ENCODE measurements at regions not wholly inside any gene's neighbourhood (a gene's known extent, or its start where the extent isn't known, plus 50 kb on each side); places are given as distances from the start of the nearest gene placed in this dataset.
A peak's percentile ranks its signal among the peaks of the same experiment; 100 is the strongest.

DNA sequence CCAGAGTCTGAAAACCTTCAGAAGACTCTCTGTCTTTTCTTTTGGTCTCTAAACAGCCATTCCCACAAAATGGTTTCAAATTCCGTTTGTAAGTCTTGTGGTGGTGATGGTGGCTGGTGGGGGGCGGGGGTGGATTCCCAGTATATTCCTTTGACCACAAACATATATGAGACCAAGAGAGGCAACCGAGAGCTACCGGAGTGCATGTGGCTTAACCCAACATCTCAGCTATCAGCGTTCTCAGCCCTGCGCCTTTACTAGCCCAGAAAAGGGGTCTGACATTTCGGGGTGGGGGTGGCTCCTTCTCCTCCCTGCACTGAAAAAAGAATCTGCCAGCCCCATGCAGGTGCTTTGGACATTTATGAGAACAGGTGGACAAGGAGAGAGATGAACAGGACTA, 621.1 kb downstream of the ACTR3B start:
- 68 to 83% (median 76%) methylated on average over 7 of the region's 7 CpGs for WGBS, 5 donors

DNA sequence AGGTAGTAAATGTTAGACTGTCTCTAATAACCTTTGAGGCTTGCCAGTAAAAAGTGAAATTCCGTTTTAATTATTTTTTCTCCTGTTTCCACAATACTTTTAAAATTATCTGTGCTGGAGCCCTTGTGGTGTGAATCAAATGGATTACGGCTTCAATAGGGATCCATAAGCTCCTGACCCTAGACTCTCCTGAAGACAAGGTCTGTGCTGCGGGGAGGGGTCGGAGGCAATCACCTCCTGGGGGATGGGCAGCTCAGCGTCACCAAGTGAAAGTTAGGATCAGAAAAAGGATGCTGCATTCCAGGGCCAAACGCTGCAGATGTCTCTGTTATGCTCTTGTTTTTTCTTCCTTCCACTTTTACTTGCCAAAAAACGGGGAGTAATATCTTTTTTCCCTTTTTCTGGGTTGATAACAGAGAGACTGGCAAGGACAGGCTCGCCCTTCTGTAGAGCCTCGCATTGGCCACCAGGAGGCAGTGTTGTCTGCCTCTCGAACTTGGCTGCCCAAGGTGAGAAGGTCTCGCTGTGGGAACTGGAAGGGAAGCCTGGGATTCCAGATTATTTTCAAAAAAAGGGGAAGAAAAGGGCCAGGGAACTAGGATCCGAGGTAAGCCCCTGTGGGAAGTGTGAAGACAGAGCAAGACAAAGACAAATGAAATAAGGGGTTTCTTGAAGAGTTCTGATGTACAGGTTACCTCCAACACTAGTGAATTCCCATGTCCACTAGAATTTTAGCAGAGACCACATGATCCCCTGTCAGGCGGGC, 621.9 kb downstream of the ACTR3B start:
- DNase-seq: no peak
- intact Hi-C loops (cut with DNase I; ENCODE audit: low total_unique reads): no loop called here
- no peak overlapping the region for H3K4me3 ChIP-seq
- no peaks in the 10 kb centered on the region for H3K9me3 ChIP-seq
- no peak overlapping the region for H3K27ac ChIP-seq
- TF ChIP-seq POLR2A (IDR thresholded peaks at IDR 0.05): no peak
- TF ChIP-seq, protein P1, sequence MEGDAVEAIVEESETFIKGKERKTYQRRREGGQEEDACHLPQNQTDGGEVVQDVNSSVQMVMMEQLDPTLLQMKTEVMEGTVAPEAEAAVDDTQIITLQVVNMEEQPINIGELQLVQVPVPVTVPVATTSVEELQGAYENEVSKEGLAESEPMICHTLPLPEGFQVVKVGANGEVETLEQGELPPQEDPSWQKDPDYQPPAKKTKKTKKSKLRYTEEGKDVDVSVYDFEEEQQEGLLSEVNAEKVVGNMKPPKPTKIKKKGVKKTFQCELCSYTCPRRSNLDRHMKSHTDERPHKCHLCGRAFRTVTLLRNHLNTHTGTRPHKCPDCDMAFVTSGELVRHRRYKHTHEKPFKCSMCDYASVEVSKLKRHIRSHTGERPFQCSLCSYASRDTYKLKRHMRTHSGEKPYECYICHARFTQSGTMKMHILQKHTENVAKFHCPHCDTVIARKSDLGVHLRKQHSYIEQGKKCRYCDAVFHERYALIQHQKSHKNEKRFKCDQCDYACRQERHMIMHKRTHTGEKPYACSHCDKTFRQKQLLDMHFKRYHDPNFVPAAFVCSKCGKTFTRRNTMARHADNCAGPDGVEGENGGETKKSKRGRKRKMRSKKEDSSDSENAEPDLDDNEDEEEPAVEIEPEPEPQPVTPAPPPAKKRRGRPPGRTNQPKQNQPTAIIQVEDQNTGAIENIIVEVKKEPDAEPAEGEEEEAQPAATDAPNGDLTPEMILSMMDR (IDR thresholded peaks at IDR 0.05 in 8 of 11, conservative IDR thresholded peaks at IDR 0.05 in 3 of 11): peak; percentile 17 to 73 (median 51)
- WGBS, 5 donors: 15 to 21% (median 19%) methylated on average over 13 of the region's 13 CpGs
- no peaks in the 10 kb centered on the region for H3K36me3 ChIP-seq
- no peaks in the 10 kb centered on the region for H3K4me1 ChIP-seq
- peaks cover 0 to 6% (median 0%) of the 10 kb centered on the region in 7 donors for H3K27me3 ChIP-seq (replicated peaks in 1 of 7)

More for the DNA sequence above, 621.1 kb downstream of the ACTR3B start:
- Histone ChIP-seq H3K4me3 (no peak overlapping the region), H3K9me3 (no peaks in the 10 kb centered on the region), H3K27me3 (replicated peaks in 1 of 7) (peaks cover 0 to 6% (median 0%) of the 10 kb centered on the region in 7 donors), H3K4me1 (no peaks in the 10 kb centered on the region), H3K36me3 (no peaks in the 10 kb centered on the region), H3K27ac (no peak overlapping the region)
- no peak for TF ChIP-seq POLR2AphosphoS5 (IDR thresholded peaks at IDR 0.05)
- TF ChIP-seq, protein P1 (IDR thresholded peaks at IDR 0.05 in 8 of 11, conservative IDR thresholded peaks at IDR 0.05 in 3 of 11): no peak
- no peak for TF ChIP-seq POLR2A (IDR thresholded peaks at IDR 0.05)
- intact Hi-C loops (cut with DNase I; ENCODE audit: low total_unique reads): no loop called here
- no peak for DNase-seq

DNA sequence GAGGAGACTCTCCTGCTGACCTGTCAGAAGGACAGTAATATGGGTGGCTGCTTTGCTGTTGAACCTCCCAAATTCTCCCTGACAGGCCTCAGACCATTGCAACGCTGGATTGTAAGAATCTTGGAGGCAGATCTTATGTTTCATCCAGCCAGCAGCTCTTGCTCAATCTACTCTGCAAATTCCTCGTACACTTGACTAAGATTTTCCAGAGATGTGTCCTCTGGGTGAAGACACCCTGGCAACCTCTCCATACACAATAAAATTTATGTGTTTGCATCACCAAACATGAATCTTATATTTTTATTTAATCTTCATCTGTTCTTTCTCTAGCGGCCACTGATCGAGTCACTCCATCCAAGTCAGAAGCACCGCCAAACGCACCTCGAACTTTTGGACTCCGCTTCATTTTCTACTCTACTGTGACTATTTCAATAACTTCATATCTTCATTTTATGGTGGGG, 623.1 kb downstream of the ACTR3B start:
- intact Hi-C loops (cut with DNase I; ENCODE audit: low total_unique reads): no loop called here
- Histone ChIP-seq H3K4me1 (no peaks in the 10 kb centered on the region), H3K27ac (no peak overlapping the region), H3K36me3 (no peaks in the 10 kb centered on the region), H3K9me3 (peaks cover 0 to 4% (median 0%) of the 10 kb centered on the region in 8 donors), H3K27me3 (replicated peaks in 1 of 7) (peaks cover 0 to 6% (median 0%) of the 10 kb centered on the region in 7 donors), H3K4me3 (no peak overlapping the region)
- TF ChIP-seq POLR2A (IDR thresholded peaks at IDR 0.05): no peak
- no peak for TF ChIP-seq POLR2AphosphoS5 (IDR thresholded peaks at IDR 0.05)
- TF ChIP-seq, protein P1 (IDR thresholded peaks at IDR 0.05 in 8 of 11, conservative IDR thresholded peaks at IDR 0.05 in 3 of 11): no peak
- no peak for DNase-seq
- 81 to 87% (median 82%) methylated on average over 8 of the region's 8 CpGs for WGBS, 5 donors

DNA sequence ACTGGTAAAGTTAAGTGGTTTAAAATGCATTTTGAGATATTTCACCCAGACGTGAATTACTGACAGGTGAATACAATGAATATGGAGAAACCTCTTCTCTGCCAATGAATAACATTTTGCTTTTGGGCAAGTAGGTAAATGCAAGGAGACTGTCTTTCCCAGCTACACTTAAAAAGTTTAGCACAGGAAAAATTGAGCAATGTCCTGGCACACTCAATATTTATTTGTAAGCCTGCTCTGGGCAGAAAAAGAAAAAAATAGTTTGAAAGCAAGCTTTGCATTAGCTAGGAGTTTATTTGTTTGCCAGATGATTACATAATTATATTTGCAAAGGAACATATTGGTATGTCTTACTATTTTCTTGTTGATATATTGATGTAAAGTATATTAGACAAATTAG, 624.2 kb downstream of the ACTR3B start:
- 56 to 83% (median 62%) methylated on average over 1 of the region's 1 CpG for WGBS, 5 donors
- Histone ChIP-seq H3K36me3 (no peaks in the 10 kb centered on the region), H3K4me3 (no peak overlapping the region), H3K9me3 (peaks cover 0 to 12% (median 0%) of the 10 kb centered on the region in 8 donors), H3K4me1 (no peaks in the 10 kb centered on the region), H3K27ac (no peak overlapping the region), H3K27me3 (replicated peaks in 1 of 7) (peaks cover 0 to 6% (median 0%) of the 10 kb centered on the region in 7 donors)
- no peak for DNase-seq
- TF ChIP-seq, protein P1 (IDR thresholded peaks at IDR 0.05 in 8 of 11, conservative IDR thresholded peaks at IDR 0.05 in 3 of 11): no peak
- TF ChIP-seq POLR2AphosphoS5 (IDR thresholded peaks at IDR 0.05): no peak
- no peak for TF ChIP-seq POLR2A (IDR thresholded peaks at IDR 0.05)
- intact Hi-C loops (cut with DNase I; ENCODE audit: low total_unique reads): no loop called here

Data from spleen (tissue), 11 donors.